ENCODE measurements at regions not wholly inside any gene's neighbourhood (a gene's known extent, or its start where the extent isn't known, plus 50 kb on each side); places are given as distances from the start of the nearest gene placed in this dataset.

DNA sequence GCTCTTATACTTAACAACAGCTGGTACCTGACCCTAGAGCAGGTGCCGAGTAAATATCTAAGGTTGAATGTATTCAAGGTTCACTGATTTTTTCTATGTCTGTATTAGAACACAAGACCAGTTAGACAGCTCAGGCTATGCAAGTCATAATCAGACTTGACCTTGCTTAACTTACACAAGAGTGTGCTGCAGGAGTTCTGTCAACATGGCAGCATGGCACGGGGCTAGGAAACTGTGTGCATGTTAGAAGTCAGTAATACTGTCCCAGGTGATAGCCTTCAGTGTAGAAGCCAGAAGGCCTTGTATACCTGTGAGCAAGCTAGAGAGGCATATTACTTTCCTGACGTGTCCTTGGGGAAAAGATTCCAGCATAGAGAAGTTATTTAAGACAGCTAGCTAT is 253.1 kb downstream of the FAT3 start:
- no peaks in the 10 kb centered on the region for H3K36me3 ChIP-seq (ENCODE audit: low read depth)
- no peak overlapping the region for H2AFZ ChIP-seq
- no peaks in the 10 kb centered on the region for H3K27me3 ChIP-seq (replicated peaks; ENCODE audit: insufficient read depth)
- no peaks in the 10 kb centered on the region for H4K20me1 ChIP-seq (ENCODE audit: insufficient read depth)
- H3F3A ChIP-seq (ENCODE audit: insufficient read depth) = no peaks in the 10 kb centered on the region
- H3K9me2 ChIP-seq (ENCODE audit: insufficient read depth) = no peaks in the 10 kb centered on the region
- H3K4me1 ChIP-seq (ENCODE audit: insufficient read depth) = no peaks in the 10 kb centered on the region
- no peaks in the 10 kb centered on the region for H3K79me2 ChIP-seq (ENCODE audit: insufficient read depth)
- in situ Hi-C loops (cut with MboI) = no loop called here
- H3K9me3 ChIP-seq (ENCODE audit: low read depth) = no peaks in the 10 kb centered on the region
- H3K4me3 ChIP-seq = no peak overlapping the region
- DNase-seq = no peak
- H3K27ac ChIP-seq = no peak overlapping the region
- H3K9ac ChIP-seq = no peak overlapping the region
- WGBS, 2 experiments (ENCODE audit: low coverage in 1 of 2, low lambda C conversion rate in 2 of 2, missing lambda C conversion rate in 2 of 2) = 29 to 36% methylated on average over 3 of the region's 3 CpGs
- H3K4me2 ChIP-seq (ENCODE audit: unreplicated experiment) = no peak overlapping the region
- TF ChIP-seq EZH2 (IDR thresholded peaks at IDR 0.05; ENCODE audit: insufficient read depth, poor library complexity, severe bottlenecking) = no peak
- no peak for TF ChIP-seq EZH2phosphoT487 (IDR thresholded peaks at IDR 0.05; ENCODE audit: insufficient read depth, low read depth)

DNA sequence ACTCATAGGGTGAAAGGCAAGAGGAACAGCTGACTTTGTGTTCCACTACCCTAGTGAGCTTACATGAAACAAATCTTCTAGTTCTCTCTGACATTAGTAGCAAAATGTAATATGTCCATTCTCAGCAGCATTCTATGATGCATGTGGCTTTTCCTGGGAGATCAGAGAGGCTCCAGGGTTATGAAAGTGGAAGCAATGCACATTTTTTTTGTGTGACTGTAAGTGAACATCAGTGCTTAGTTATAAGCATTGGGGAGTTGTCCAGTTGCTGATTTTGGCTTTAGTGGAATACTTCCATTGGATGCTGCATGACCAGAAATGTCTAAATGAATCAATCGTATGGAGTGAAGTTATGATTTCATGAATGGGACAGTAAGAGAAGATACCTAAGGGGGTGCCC is 255.9 kb downstream of the FAT3 start:
- Histone ChIP-seq H3K9me3 (ENCODE audit: low read depth) (no peaks in the 10 kb centered on the region), H3K27ac (no peak overlapping the region), H3K4me1 (ENCODE audit: insufficient read depth) (no peaks in the 10 kb centered on the region), H3K4me3 (no peak overlapping the region), H3K27me3 (replicated peaks; ENCODE audit: insufficient read depth) (no peaks in the 10 kb centered on the region), H3K9ac (no peak overlapping the region), H4K20me1 (ENCODE audit: insufficient read depth) (no peaks in the 10 kb centered on the region), H3K9me2 (ENCODE audit: insufficient read depth) (no peaks in the 10 kb centered on the region), H3K4me2 (ENCODE audit: unreplicated experiment) (no peak overlapping the region), H3K36me3 (ENCODE audit: low read depth) (no peaks in the 10 kb centered on the region), H3F3A (ENCODE audit: insufficient read depth) (no peaks in the 10 kb centered on the region), H2AFZ (no peak overlapping the region), H3K79me2 (ENCODE audit: insufficient read depth) (no peaks in the 10 kb centered on the region)
- peak; percentile 26 for DNase-seq
- no peak for TF ChIP-seq EZH2 (IDR thresholded peaks at IDR 0.05; ENCODE audit: insufficient read depth, poor library complexity, severe bottlenecking)
- TF ChIP-seq EZH2phosphoT487 (IDR thresholded peaks at IDR 0.05; ENCODE audit: insufficient read depth, low read depth) = no peak
- 35 to 44% methylated on average over 1 of the region's 1 CpG for WGBS, 2 experiments (ENCODE audit: low coverage in 1 of 2, low lambda C conversion rate in 2 of 2, missing lambda C conversion rate in 2 of 2)
- in situ Hi-C loops (cut with MboI) = no loop called here

DNA sequence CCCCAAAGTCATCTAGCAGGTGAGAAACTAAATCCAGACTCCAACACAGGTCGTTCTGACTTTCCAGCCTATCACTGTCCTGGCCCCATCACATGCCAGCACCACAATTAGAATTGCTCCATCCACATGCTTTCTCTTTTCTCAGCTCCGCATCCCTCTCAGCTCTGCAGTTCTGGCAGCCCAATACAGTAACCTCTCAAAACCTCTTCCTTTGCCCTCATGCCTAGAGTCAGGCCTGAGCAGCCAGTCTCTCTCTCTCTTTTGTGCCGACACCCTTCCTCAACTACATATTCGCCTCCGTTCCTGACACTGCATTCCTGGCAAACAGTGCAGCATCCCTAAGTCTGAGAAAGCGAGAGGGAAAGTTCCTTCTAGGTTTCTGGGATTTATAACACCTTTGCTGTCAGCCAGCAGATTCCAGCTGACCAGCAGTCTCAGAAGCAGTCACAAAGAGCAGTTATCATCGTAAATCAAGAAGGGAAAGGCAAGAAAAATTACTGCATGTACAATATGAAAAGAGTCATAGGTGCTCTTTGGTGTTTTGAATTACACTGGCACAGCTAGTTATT is 258.0 kb downstream of the FAT3 start:
- H3K27me3 ChIP-seq (replicated peaks; ENCODE audit: insufficient read depth) = no peaks in the 10 kb centered on the region
- no peak overlapping the region for H3K9ac ChIP-seq
- no peaks in the 10 kb centered on the region for H3K79me2 ChIP-seq (ENCODE audit: insufficient read depth)
- H3K27ac ChIP-seq = no peak overlapping the region
- no peaks in the 10 kb centered on the region for H3K4me1 ChIP-seq (ENCODE audit: insufficient read depth)
- no peaks in the 10 kb centered on the region for H3K9me3 ChIP-seq (ENCODE audit: low read depth)
- in situ Hi-C loops (cut with MboI) = no loop called here
- no peak overlapping the region for H3K4me2 ChIP-seq (ENCODE audit: unreplicated experiment)
- WGBS, 2 experiments (ENCODE audit: low coverage in 1 of 2, low lambda C conversion rate in 2 of 2, missing lambda C conversion rate in 2 of 2) = 26 to 28% methylated on average over 7 of the region's 7 CpGs
- DNase-seq = no peak
- H4K20me1 ChIP-seq (ENCODE audit: insufficient read depth) = no peaks in the 10 kb centered on the region
- H3F3A ChIP-seq (ENCODE audit: insufficient read depth) = no peaks in the 10 kb centered on the region
- no peak overlapping the region for H2AFZ ChIP-seq
- TF ChIP-seq EZH2phosphoT487 (IDR thresholded peaks at IDR 0.05; ENCODE audit: insufficient read depth, low read depth) (no peak), EZH2 (IDR thresholded peaks at IDR 0.05; ENCODE audit: insufficient read depth, poor library complexity, severe bottlenecking) (no peak)
- no peaks in the 10 kb centered on the region for H3K36me3 ChIP-seq (ENCODE audit: low read depth)
- no peaks in the 10 kb centered on the region for H3K9me2 ChIP-seq (ENCODE audit: insufficient read depth)
- H3K4me3 ChIP-seq = no peak overlapping the region

DNA sequence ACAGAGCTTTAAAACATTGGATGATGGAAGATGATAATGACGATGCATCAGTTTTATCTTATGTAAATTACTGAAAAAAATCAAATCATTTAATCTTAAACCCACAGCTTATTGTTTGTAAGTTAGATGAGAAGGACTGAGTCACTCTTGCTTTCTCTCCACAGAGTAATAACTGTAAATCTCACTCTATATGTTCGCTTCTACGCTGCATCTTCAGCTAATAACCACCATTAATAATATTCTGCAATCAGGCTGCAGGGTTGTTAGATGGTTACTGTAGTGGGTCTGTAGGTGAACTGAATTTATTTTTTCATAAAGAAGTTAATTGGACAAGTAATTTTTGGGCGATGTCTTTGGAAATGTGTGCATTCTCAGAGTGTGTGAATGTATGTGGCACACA is 260.0 kb downstream of the FAT3 start:
- 38 to 46% methylated on average over 4 of the region's 4 CpGs for WGBS, 2 experiments (ENCODE audit: low coverage in 1 of 2, low lambda C conversion rate in 2 of 2, missing lambda C conversion rate in 2 of 2)
- no peaks in the 10 kb centered on the region for H3K9me3 ChIP-seq (ENCODE audit: low read depth)
- no peak overlapping the region for H2AFZ ChIP-seq
- in situ Hi-C loops (cut with MboI) = no loop called here
- H3K4me1 ChIP-seq (ENCODE audit: insufficient read depth) = no peaks in the 10 kb centered on the region
- no peaks in the 10 kb centered on the region for H3K9me2 ChIP-seq (ENCODE audit: insufficient read depth)
- H4K20me1 ChIP-seq (ENCODE audit: insufficient read depth) = no peaks in the 10 kb centered on the region
- no peaks in the 10 kb centered on the region for H3K36me3 ChIP-seq (ENCODE audit: low read depth)
- H3K79me2 ChIP-seq (ENCODE audit: insufficient read depth) = no peaks in the 10 kb centered on the region
- H3F3A ChIP-seq (ENCODE audit: insufficient read depth) = no peaks in the 10 kb centered on the region
- no peak overlapping the region for H3K9ac ChIP-seq
- TF ChIP-seq EZH2phosphoT487 (IDR thresholded peaks at IDR 0.05; ENCODE audit: insufficient read depth, low read depth) = no peak
- no peak for TF ChIP-seq EZH2 (IDR thresholded peaks at IDR 0.05; ENCODE audit: insufficient read depth, poor library complexity, severe bottlenecking)
- no peak overlapping the region for H3K27ac ChIP-seq
- no peak overlapping the region for H3K4me3 ChIP-seq
- DNase-seq = no peak
- no peaks in the 10 kb centered on the region for H3K27me3 ChIP-seq (replicated peaks; ENCODE audit: insufficient read depth)
- H3K4me2 ChIP-seq (ENCODE audit: unreplicated experiment) = no peak overlapping the region

All from GM23248 (cell line).